K562 (cell line): ENCODE measurements at regions not wholly inside any gene's neighbourhood (a gene's known extent, or its start where the extent isn't known, plus 50 kb on each side); places are given as distances from the start of the nearest gene placed in this dataset.

Experiments
- ATAC-seq: fragments of 200-7000 bp; cut with Tn5 transposase; 3 replicates; pipeline ENCODE4 v1.9.1; 2020; ENCODE audit warnings: moderate library complexity
- BruUV-seq: library from RNA; stranded (reverse); fragments of 400-500 nt; replicated peaks from 2 replicates; lab custom pipeline; 2021; lab: Mats Ljungman, UMichigan
- CTCF ChIA-PET: fragments of 300-600 bp; formaldehyde crosslinking; extraction: SDS; loops from one replicate; lab custom pipeline; 2021; ENCODE audit warnings: low intra/inter-chr PET ratio; lab: Yijun Ruan, JAX
- POLR2A ChIA-PET: fragments of 300-600, 350-650 bp; sonication (Branson Sonifier 250); formaldehyde crosslinking; extraction: SDS; loops from one replicate; lab custom pipeline; 2021; ENCODE audit warnings: antibody characterized with exemption, inconsistent platforms; lab: Yijun Ruan, JAX
- DNase-seq, 4 experiments: peaks; one replicate each; pipeline versions ENCODE4 v3.0.0 to v3.0.0-alpha.2; 2011 to 2018; ENCODE audit warnings: low spot score in 3 of 4, mixed read lengths in 3 of 4; ENCODE audit errors: extremely low read depth in 1 of 4
- FAIRE-seq: peaks from 2 replicates; lab custom pipeline; 2011; peaks lifted over from hg19 to GRCh38; lab: Jason Lieb, UNC
- H2AFZ ChIP-seq: 2 replicates; pipeline ENCODE4 v1.6.0; 2011; ENCODE audit warnings: low read depth, low read length, control low read depth, inconsistent platforms
- H3K27ac ChIP-seq: fragments of 200-600 bp; 3 replicates; pipeline ENCODE4 v1.8.0; 2011; ENCODE audit warnings: low read depth, mild to moderate bottlenecking, control low read depth, inconsistent platforms, low read length, moderate library complexity, mixed read lengths; ENCODE audit errors: extremely low read depth
- H3K27me3 ChIP-seq, 2 experiments: fragments of 300-600 bp in 1 of 2; 2 replicates in 1 of 2; 3 replicates in 1 of 2; pipeline versions ENCODE4 v1.6.0 to v1.8.0; 2011; ENCODE audit warnings: inconsistent platforms in 2 of 2, low read length in 2 of 2, mild to moderate bottlenecking in 1 of 2, mixed read lengths in 1 of 2, moderate library complexity in 1 of 2; ENCODE audit not compliant: control insufficient read depth in 2 of 2, insufficient read depth in 2 of 2
- H3K36me3 ChIP-seq: fragments of 300-600 bp; 3 replicates; pipeline ENCODE4 v1.8.0; 2011; ENCODE audit warnings: mild to moderate bottlenecking, low read length, inconsistent platforms; ENCODE audit not compliant: control insufficient read depth, insufficient read depth
- H3K4me1 ChIP-seq, 2 experiments: fragments of 200-600 bp in 1 of 2; replicated peaks in 1 of 2; 2 replicates in 1 of 2; 3 replicates in 1 of 2; pipeline versions ENCODE4 v1.5.1 to v1.8.0; 2011; ENCODE audit warnings: inconsistent platforms in 2 of 2, low read length in 2 of 2, mild to moderate bottlenecking in 1 of 2, mixed read lengths in 1 of 2, moderate library complexity in 1 of 2; ENCODE audit not compliant: control insufficient read depth in 2 of 2, insufficient read depth in 2 of 2
- H3K4me2 ChIP-seq: 2 replicates; pipeline ENCODE4 v1.6.1; 2011; ENCODE audit warnings: low read length, control low read depth, inconsistent platforms, mixed read lengths; ENCODE audit not compliant: insufficient read depth
- H3K4me3 ChIP-seq: fragments of 200-600 bp; sonication (generic), shearing (Covaris generic); 2 replicates; pipeline ENCODE4 v1.5.1; 2016; ENCODE audit warnings: control low read depth, inconsistent platforms
- H3K79me2 ChIP-seq: fragments of 200-600 bp; 3 replicates; pipeline ENCODE4 v1.8.0; 2011; ENCODE audit warnings: low read length, inconsistent platforms; ENCODE audit not compliant: control insufficient read depth, insufficient read depth
- H3K9ac ChIP-seq, 2 experiments: 2 replicates each; pipeline versions ENCODE4 v1.6.0 to v1.6.1; 2011; ENCODE audit warnings: low read depth in 2 of 2, low read length in 2 of 2, control low read depth in 1 of 2, inconsistent platforms in 1 of 2, mild to moderate bottlenecking in 1 of 2, mixed read lengths in 1 of 2; ENCODE audit not compliant: insufficient read depth in 1 of 2
- H3K9me1 ChIP-seq: one replicate; pipeline ENCODE4 v1.6.0; 2011; ENCODE audit warnings: inconsistent platforms, mild to moderate bottlenecking, low read length, moderate library complexity; ENCODE audit not compliant: control insufficient read depth, insufficient read depth
- H3K9me3 ChIP-seq: replicated peaks from 2 replicates; pipeline ENCODE4 v1.5.1; 2011; ENCODE audit warnings: low read depth, low read length, inconsistent platforms; ENCODE audit not compliant: control insufficient read depth, insufficient read depth
- H4K20me1 ChIP-seq: replicated peaks from 2 replicates; pipeline ENCODE4 v1.6.1; 2011; ENCODE audit warnings: low read length, inconsistent platforms, mixed read lengths; ENCODE audit not compliant: control insufficient read depth, insufficient read depth
- CAMTA2 ChIP-seq: fragments of 250-450 bp; sonication (Bioruptor Pico); conservative IDR thresholded peaks from 2 replicates; pipeline ENCODE4 v1.5.1; 2022
- CEBPB ChIP-seq: fragments of 450-650 bp; IDR thresholded peaks from 2 replicates; pipeline ENCODE4 v1.6.1; 2016; ENCODE audit warnings: missing genetic modification characterization, missing compliant biosample characterization
- EZH2 ChIP-seq: IDR thresholded peaks from 2 replicates; pipeline ENCODE4 v1.6.1; 2012; ENCODE audit warnings: low read depth, mild to moderate bottlenecking, inconsistent platforms, low read length, borderline replicate concordance
- RBM15 ChIP-seq: fragments of 200-400 bp; formaldehyde crosslinking; IDR thresholded peaks from 2 replicates; pipeline ENCODE4 v1.6.1; 2018; ENCODE audit warnings: mild to moderate bottlenecking, low read length, moderate library complexity; ENCODE audit not compliant: insufficient read depth
- RBM17 ChIP-seq: fragments of 200-400 bp; formaldehyde crosslinking; IDR thresholded peaks from 2 replicates; pipeline ENCODE4 v1.6.1; 2017; ENCODE audit warnings: low read depth, mild to moderate bottlenecking, low read length, borderline replicate concordance
- STAT5B ChIP-seq: fragments of 250-450 bp; sonication (Bioruptor Pico); IDR thresholded peaks from 2 replicates; pipeline ENCODE4 v1.8.0; 2021; ENCODE audit warnings: mild to moderate bottlenecking, inconsistent platforms
- ZNF282 ChIP-seq: sonication (generic); formaldehyde crosslinking; IDR thresholded peaks from 2 replicates; pipeline ENCODE4 v1.8.1; 2023; ENCODE audit warnings: missing genetic modification reagents
- WGBS: fragments of 100-300 bp; shearing (Covaris generic); methylation state at CpG from one replicate; pipeline ENCODE4 v1.1.6; 2016; ENCODE audit warnings: low coverage, mixed read lengths; ENCODE audit not compliant: insufficient coverage; ENCODE audit errors: missing lambda C conversion rate; 5-methylcytosine and 5-hydroxymethylcytosine counted together
- in situ Hi-C: fragments of 300-500 bp; cut with MboI; formaldehyde crosslinking; loops from 4 replicates; pipeline ENCODE4 v1.15.0; 2018; ENCODE audit warnings: inconsistent platforms, mixed read lengths
- intact Hi-C: fragments of 100-400 bp; cut with micrococcal nuclease; formaldehyde crosslinking; loops from 2 replicates; pipeline ENCODE4 v1.14.2; 2022
- TF ChIP-seq, protein P1 (sequence below): fragments of 250-450 bp; sonication (Bioruptor Pico); IDR thresholded peaks from 2 replicates; pipeline ENCODE4 v1.4.0; 2020; ENCODE audit warnings: mild to moderate bottlenecking, moderate library complexity, borderline replicate concordance

DNA sequence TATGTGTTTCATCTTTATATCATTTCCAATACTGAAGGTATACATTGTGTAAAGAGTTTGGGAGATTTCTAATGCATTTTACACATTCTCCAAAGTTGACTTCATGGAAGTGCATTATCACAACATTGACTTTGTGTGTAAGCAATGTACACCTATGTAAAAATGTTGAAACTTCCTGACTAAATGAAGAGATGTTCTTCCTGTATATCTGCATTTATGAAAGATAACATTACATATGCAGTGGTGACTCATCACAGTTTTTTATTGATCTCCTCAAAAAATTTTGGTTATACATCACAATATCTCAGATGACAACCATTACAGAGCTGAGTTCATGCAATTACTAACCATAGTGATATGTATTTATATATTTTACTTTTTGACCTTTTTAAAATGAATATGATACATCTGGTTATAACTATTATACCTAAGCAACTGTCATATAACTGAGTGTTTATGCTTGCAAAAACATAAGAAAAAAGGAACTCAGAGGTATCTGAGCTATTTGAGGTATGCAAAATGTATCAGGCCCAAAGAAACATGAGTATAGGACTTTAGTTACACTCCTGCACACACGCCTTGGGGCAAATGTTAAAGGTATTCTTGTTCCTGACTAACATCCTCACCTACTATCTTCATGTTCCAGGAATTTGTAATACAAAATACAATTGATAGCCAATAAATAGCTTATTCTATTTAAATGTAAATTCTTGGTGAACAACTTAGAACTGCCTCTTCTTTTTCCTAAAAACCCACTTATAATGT lies 88.2 kb upstream of the OLFM3 start:
- H3K9ac ChIP-seq: no peak overlapping the region
- ATAC-seq: no peak
- H3K27me3 ChIP-seq: no peaks in the 10 kb centered on the region
- no peak overlapping the region for H3K4me3 ChIP-seq
- no peaks in the 10 kb centered on the region for H3K36me3 ChIP-seq
- H3K4me2 ChIP-seq: no peak overlapping the region
- no peaks in the 10 kb centered on the region for H3K79me2 ChIP-seq
- CTCF ChIA-PET: no interaction called here
- H3K27ac ChIP-seq: no peak overlapping the region
- no peaks in the 10 kb centered on the region for H4K20me1 ChIP-seq
- DNase-seq: no peak
- intact Hi-C loops: no loop called here
- no peaks in the 10 kb centered on the region for H3K9me1 ChIP-seq
- no peak for TF ChIP-seq RBM17
- no peak for TF ChIP-seq STAT5B
- no peak for TF ChIP-seq CAMTA2 (CRISPR knock-in tag)
- TF ChIP-seq ZNF282 (CRISPR knock-in tag): no peak
- no peak for TF ChIP-seq RBM15
- no peak for TF ChIP-seq EZH2
- TF ChIP-seq, all 486 proteins: peak for 0
- POLR2A ChIA-PET: no interaction called here
- WGBS: 0% methylated on average over 1 of the region's 1 CpG
- in situ Hi-C loops: no loop called here
- no peak overlapping the region for H2AFZ ChIP-seq
- no peak for FAIRE-seq
- no peaks in the 10 kb centered on the region for H3K9me3 ChIP-seq
- BruUV-seq: no TSS peak
- H3K4me1 ChIP-seq: no peaks in the 10 kb centered on the region

DNA sequence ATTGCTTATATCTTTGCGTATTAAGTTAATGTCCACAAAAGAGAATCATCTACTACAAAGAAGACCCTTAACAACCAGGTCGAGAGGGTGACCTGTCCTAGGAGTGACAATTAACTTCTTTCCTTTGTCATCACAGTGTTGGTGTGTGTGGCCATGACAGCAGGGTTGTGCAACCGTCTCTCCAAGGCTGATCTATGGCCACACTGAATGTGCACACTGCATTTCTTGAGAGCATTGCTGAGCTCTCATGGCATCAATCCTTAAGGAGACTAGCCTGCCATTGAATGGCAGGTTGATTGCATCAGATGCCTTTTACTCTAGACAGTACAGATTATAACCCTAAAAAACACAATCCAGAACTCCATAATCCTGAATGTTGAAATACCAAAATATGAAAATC lies 86.5 kb upstream of the OLFM3 start:
- DNase-seq (no peak), ATAC-seq (no peak), FAIRE-seq (no peak)
- H3K4me3 ChIP-seq: no peak overlapping the region
- H3K79me2 ChIP-seq: no peaks in the 10 kb centered on the region
- POLR2A ChIA-PET: no interaction called here
- no peaks in the 10 kb centered on the region for H3K27me3 ChIP-seq
- H3K4me2 ChIP-seq: no peak overlapping the region
- intact Hi-C loops: no loop called here
- no peaks in the 10 kb centered on the region for H3K9me3 ChIP-seq
- in situ Hi-C loops: no loop called here
- TF ChIP-seq, protein P1, sequence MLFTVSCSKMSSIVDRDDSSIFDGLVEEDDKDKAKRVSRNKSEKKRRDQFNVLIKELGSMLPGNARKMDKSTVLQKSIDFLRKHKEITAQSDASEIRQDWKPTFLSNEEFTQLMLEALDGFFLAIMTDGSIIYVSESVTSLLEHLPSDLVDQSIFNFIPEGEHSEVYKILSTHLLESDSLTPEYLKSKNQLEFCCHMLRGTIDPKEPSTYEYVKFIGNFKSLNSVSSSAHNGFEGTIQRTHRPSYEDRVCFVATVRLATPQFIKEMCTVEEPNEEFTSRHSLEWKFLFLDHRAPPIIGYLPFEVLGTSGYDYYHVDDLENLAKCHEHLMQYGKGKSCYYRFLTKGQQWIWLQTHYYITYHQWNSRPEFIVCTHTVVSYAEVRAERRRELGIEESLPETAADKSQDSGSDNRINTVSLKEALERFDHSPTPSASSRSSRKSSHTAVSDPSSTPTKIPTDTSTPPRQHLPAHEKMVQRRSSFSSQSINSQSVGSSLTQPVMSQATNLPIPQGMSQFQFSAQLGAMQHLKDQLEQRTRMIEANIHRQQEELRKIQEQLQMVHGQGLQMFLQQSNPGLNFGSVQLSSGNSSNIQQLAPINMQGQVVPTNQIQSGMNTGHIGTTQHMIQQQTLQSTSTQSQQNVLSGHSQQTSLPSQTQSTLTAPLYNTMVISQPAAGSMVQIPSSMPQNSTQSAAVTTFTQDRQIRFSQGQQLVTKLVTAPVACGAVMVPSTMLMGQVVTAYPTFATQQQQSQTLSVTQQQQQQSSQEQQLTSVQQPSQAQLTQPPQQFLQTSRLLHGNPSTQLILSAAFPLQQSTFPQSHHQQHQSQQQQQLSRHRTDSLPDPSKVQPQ: no peak
- no peak for TF ChIP-seq CEBPB (tag)
- H3K27ac ChIP-seq: no peak overlapping the region
- H2AFZ ChIP-seq: no peak overlapping the region
- no peaks in the 10 kb centered on the region for H4K20me1 ChIP-seq
- BruUV-seq: no TSS peak
- H3K36me3 ChIP-seq: no peaks in the 10 kb centered on the region
- 0% methylated on average over 3 of the region's 3 CpGs for WGBS
- no peak overlapping the region for H3K9ac ChIP-seq
- H3K9me1 ChIP-seq: no peaks in the 10 kb centered on the region
- H3K4me1 ChIP-seq: no peaks in the 10 kb centered on the region
- CTCF ChIA-PET: no interaction called here
